ENCODE measurements at regions not wholly inside any gene's neighbourhood (a gene's known extent, or its start where the extent isn't known, plus 50 kb on each side); places are given as distances from the start of the nearest gene placed in this dataset.

DNA sequence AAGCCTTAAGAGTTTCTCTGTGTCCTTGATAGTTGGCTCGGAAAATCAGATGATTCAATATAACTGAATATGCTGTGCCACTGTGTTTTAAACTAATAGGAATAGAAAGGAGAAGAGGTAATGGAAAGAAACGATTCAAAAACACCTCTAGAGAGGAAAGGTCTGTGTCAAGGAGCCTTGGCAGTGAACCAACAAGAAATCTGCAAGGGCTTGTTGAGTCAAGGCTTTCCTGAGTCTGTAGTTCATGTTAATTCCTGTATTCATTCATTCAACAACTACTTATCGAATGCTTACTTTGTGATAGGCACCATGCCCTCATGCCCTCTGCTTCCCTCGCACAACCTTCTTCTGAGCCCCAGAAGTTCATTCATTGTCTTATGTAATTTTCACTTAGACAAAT, 336.0 kb downstream of the PDHA2 start:
- Mint-ChIP-seq H3K9me3 (no peaks in the 10 kb centered on the region), H3K27ac (no peak overlapping the region), H3K36me3 (ENCODE audit: low read depth) (no peaks in the 10 kb centered on the region), H3K27me3 (ENCODE audit: insufficient read depth) (no peaks in the 10 kb centered on the region), H3K4me1 (ENCODE audit: low read depth) (no peaks in the 10 kb centered on the region), H3K4me3 (no peak overlapping the region)
- DNase-seq (ENCODE audit: low spot score) = no peak
- intact Hi-C loops (cut with micrococcal nuclease) = no loop called here

DNA sequence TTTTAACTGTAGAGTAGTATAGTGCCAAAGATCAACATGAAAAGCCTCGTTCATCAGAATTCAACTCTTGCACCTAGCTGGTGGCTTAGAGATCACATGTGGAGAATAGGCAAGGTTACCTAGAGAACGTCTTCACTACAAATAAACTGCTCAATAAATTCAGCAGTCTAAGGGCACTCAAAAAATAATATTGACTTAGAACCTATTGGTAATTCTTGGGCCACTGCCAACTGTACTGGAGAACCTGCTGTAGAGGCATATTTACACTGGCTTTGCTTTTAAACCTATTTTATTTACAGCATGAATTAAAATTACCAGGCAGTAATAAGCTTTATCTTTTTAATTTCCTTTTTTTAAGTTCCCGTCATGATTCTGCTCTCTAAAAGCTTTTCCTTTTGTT, 343.7 kb downstream of the PDHA2 start:
- Mint-ChIP-seq H3K9me3 (no peaks in the 10 kb centered on the region), H3K4me3 (no peak overlapping the region), H3K36me3 (ENCODE audit: low read depth) (no peaks in the 10 kb centered on the region), H3K4me1 (ENCODE audit: low read depth) (no peaks in the 10 kb centered on the region), H3K27ac (no peak overlapping the region), H3K27me3 (ENCODE audit: insufficient read depth) (peaks cover 2% of the 10 kb centered on the region)
- intact Hi-C loops (cut with micrococcal nuclease) = no loop called here
- no peak for DNase-seq (ENCODE audit: low spot score)

DNA sequence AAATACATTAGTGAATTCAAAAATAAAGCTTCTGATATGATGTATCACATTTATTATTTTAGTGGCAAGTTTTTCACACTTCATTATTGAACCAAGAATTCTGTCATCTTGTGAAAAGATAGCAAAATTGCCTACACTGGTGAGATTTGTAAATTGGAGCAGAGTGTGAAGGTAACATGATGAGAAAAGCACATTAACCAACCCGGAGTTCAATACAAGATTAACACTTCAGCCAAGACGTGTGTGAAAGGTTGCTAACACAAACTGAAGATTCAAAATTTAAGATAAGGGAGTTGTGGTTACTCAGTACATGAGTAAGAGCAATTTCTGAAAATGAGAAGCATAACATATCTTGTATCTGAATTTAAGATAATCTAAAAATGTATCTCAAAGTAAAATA, 346.7 kb downstream of the PDHA2 start:
- Mint-ChIP-seq H3K4me3 (no peak overlapping the region), H3K27ac (no peak overlapping the region), H3K4me1 (ENCODE audit: low read depth) (no peaks in the 10 kb centered on the region), H3K9me3 (no peaks in the 10 kb centered on the region), H3K27me3 (ENCODE audit: insufficient read depth) (no peaks in the 10 kb centered on the region), H3K36me3 (ENCODE audit: low read depth) (no peaks in the 10 kb centered on the region)
- no peak for DNase-seq (ENCODE audit: low spot score)
- intact Hi-C loops (cut with micrococcal nuclease) = no loop called here

DNA sequence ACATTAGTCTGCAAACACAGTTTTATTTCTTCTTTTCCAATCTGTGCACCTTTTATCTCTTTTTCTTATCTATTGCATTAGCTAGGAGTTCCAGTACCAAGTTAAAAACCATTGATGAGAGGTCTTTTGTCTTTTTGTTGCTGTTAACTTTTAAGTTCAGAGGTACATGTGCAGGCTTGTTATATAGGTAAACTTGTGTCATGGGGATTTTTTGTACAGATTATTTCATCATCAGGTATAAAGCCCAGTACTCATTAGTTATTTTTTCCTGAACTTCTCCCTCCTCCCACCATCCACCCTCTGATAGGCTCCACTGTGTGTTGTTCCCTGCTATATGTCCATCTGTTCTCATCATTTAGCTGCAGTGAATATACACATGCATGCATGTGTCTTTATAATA, 349.9 kb downstream of the PDHA2 start:
- no peaks in the 10 kb centered on the region for H3K36me3 Mint-ChIP-seq (ENCODE audit: low read depth)

DNA sequence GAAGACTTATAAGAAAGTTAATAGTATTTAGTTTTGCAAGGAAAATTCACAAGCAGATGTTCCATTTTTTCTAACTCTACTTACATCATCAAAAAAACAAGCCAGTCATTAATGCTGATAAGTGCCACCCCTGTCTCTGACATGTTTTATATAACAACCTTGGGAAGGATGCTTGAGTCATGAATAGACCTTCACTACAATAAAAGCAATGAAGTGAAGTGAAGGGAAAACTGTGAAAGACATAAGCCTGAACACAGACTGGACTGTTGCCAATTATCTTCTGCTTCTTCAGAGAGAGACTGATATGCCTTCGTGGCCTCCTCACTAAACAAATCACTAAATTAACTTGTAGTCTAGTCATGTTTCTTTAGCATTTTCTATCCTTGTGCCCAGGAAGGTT, 353.2 kb downstream of the PDHA2 start:
- Mint-ChIP-seq H3K4me3 (no peak overlapping the region), H3K4me1 (ENCODE audit: low read depth) (no peaks in the 10 kb centered on the region), H3K27me3 (ENCODE audit: insufficient read depth) (no peaks in the 10 kb centered on the region), H3K27ac (no peak overlapping the region), H3K9me3 (peaks cover 3% of the 10 kb centered on the region), H3K36me3 (ENCODE audit: low read depth) (no peaks in the 10 kb centered on the region)
- intact Hi-C loops (cut with micrococcal nuclease) = no loop called here
- no peak for DNase-seq (ENCODE audit: low spot score)

More for the DNA sequence above, 349.9 kb downstream of the PDHA2 start:
- Mint-ChIP-seq H3K9me3 (no peaks in the 10 kb centered on the region), H3K27ac (no peak overlapping the region), H3K27me3 (ENCODE audit: insufficient read depth) (no peaks in the 10 kb centered on the region), H3K4me1 (ENCODE audit: low read depth) (no peaks in the 10 kb centered on the region), H3K4me3 (no peak overlapping the region)
- intact Hi-C loops (cut with micrococcal nuclease) = no loop called here
- no peak for DNase-seq (ENCODE audit: low spot score)

DNA sequence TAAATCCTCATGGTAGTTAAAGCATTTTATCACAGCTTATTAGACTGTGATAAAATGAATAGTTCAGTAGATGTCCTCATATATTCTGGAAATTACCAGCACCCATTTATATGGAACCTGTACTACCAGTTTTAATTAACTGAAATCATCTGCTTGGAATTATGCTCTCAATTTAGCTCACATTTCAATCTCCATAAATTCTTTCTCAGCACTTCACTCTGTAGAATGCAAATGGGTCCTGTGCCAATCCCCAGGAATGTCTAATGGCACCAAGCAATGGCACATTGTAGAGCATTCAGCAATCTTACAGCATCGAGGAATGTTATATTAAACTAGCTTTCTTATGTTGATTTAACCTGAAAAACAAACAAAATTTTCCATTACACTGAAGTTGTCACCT, 355.1 kb downstream of the PDHA2 start:
- intact Hi-C loops (cut with micrococcal nuclease) = no loop called here
- no peaks in the 10 kb centered on the region for H3K36me3 Mint-ChIP-seq (ENCODE audit: low read depth)
- no peaks in the 10 kb centered on the region for H3K4me1 Mint-ChIP-seq (ENCODE audit: low read depth)
- H3K27me3 Mint-ChIP-seq (ENCODE audit: insufficient read depth) = no peaks in the 10 kb centered on the region
- no peak for DNase-seq (ENCODE audit: low spot score)
- no peak overlapping the region for H3K27ac Mint-ChIP-seq
- H3K4me3 Mint-ChIP-seq = no peak overlapping the region
- H3K9me3 Mint-ChIP-seq = peaks cover 3% of the 10 kb centered on the region

DNA sequence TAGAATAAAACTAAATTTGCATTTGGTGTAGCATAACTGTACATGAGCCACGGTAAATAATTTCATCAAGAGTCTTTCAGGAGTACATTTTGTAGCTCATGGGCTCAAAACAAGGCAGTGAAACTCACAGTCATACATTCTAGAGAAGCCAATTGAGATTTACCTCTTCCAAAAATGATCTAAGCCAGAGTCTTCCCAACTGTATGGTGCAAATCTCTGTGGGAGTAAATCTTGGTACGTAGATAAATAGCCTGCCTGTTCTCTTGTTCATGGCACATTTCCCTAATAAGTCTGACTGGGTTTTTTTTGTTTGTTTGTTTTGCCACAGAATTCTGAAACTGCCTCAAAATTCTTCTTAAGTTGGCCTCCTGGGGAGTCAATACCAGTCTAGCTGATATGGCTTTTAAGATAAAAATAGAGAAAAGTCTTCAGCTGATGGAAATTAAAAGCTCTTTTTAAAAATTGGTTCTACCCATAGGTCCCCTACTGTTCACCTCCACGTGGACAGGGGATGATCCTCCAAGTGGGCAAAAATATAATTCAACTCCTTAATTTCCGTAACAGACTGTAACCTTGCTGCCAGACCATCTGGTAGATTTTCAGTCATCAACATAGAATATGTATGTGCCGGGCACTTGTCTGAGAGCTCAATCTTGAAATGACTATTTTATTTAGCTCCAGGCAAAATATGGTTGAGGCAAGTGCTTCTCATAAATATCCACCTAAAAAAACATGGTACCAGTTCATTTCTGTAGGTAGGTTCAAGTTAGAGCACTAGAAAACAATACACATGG, 365.4 kb downstream of the PDHA2 start:
- no peak for DNase-seq (ENCODE audit: low spot score)
- no peaks in the 10 kb centered on the region for H3K36me3 Mint-ChIP-seq (ENCODE audit: low read depth)
- intact Hi-C loops (cut with micrococcal nuclease) = no loop called here
- no peaks in the 10 kb centered on the region for H3K27me3 Mint-ChIP-seq (ENCODE audit: insufficient read depth)
- H3K27ac Mint-ChIP-seq = no peak overlapping the region
- no peaks in the 10 kb centered on the region for H3K4me1 Mint-ChIP-seq (ENCODE audit: low read depth)
- no peaks in the 10 kb centered on the region for H3K9me3 Mint-ChIP-seq
- H3K4me3 Mint-ChIP-seq = no peak overlapping the region

DNA sequence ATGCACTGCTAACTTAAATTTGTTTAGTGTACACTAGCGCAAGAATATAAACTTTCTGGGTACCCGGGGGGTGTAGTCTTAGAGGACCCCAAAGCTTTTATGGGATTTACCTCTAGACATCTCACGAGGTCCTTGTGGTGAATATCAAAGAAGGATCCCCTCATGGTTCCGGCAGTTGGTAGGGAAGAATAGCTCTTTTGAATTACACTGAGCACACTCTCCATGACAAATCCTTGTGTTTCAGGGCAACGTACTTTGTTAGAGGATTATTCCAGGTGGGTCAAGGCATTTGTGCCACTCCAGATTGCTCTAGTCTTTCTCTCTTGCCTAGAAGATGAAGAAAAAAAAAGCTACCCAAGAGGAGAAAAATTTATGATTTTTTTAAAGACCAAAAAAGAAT, 387.6 kb downstream of the PDHA2 start:
- H3K27ac Mint-ChIP-seq = no peak overlapping the region

DNA sequence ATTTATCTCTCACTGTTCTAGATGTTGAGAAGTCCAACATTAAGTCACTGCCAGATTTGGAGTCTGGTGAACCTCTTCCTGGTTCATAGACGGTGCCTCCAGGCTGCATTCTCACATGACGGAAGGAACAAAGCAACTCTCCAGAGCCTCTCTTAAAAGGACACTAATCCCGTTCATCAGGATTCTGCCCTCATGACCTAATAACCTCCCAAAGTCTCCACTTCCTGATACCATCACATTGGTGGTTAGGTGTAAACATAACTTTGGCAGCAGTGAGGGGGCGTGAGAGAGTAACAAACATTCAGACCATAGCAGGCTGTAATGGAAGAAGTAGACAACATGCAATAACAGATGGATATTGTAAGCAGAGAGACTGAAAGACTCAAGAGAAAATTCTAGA, 388.6 kb downstream of the PDHA2 start:
- Mint-ChIP-seq H3K9me3 (no peaks in the 10 kb centered on the region), H3K27me3 (ENCODE audit: insufficient read depth) (no peaks in the 10 kb centered on the region), H3K4me3 (no peak overlapping the region), H3K4me1 (ENCODE audit: low read depth) (no peaks in the 10 kb centered on the region), H3K36me3 (ENCODE audit: low read depth) (no peaks in the 10 kb centered on the region), H3K27ac (no peak overlapping the region)
- no peak for DNase-seq (ENCODE audit: low spot score)
- intact Hi-C loops (cut with micrococcal nuclease) = no loop called here

More for the DNA sequence above, 387.6 kb downstream of the PDHA2 start:
- H3K4me3 Mint-ChIP-seq = no peak overlapping the region
- H3K36me3 Mint-ChIP-seq (ENCODE audit: low read depth) = no peaks in the 10 kb centered on the region
- H3K4me1 Mint-ChIP-seq (ENCODE audit: low read depth) = no peaks in the 10 kb centered on the region
- no peaks in the 10 kb centered on the region for H3K9me3 Mint-ChIP-seq
- no peak for DNase-seq (ENCODE audit: low spot score)
- no peaks in the 10 kb centered on the region for H3K27me3 Mint-ChIP-seq (ENCODE audit: insufficient read depth)
- intact Hi-C loops (cut with micrococcal nuclease) = no loop called here

DNA sequence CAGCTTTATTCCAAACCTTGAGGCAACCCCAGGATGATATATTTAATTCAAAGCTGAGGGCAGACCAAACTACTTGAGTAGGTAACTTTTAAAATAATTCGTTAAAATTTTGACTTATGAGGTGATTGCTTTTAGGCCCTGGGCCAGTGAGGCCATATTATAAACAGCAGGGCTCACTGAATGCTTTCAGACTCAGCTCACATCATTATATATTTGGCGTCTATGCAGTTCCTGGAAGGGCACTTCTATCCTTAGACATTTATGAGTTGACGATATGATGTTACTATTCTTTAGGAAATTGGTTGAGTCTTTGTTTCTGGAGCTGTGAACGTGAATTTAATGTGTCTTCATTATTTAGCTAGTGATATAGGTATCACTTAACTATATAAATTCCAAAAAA, 400.1 kb downstream of the PDHA2 start:
- no peaks in the 10 kb centered on the region for H3K36me3 Mint-ChIP-seq (ENCODE audit: low read depth)
- H3K27ac Mint-ChIP-seq = no peak overlapping the region
- no peak for DNase-seq (ENCODE audit: low spot score)
- no peaks in the 10 kb centered on the region for H3K27me3 Mint-ChIP-seq (ENCODE audit: insufficient read depth)
- H3K9me3 Mint-ChIP-seq = no peaks in the 10 kb centered on the region
- H3K4me1 Mint-ChIP-seq (ENCODE audit: low read depth) = no peaks in the 10 kb centered on the region
- intact Hi-C loops (cut with micrococcal nuclease) = no loop called here
- H3K4me3 Mint-ChIP-seq = no peak overlapping the region

DNA sequence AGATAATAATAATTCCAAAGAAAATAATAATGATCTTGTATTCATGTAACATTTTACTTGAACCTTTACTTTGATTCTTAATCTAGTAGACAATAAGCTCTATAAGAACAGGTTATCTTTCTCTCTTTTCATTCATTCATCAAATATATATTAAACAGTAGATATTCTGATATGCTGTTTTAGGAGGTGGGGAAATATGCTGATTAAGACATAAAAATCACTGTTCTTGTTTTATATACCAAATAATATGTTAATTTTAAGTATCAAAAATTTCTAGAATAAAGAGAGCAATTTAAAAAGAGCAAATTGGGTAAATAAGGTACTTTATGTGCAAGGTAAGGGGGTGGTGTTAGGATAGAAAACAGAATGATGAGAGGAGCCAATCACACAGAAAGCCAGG, 401.9 kb downstream of the PDHA2 start:
- Mint-ChIP-seq H3K36me3 (ENCODE audit: low read depth) (no peaks in the 10 kb centered on the region), H3K9me3 (no peaks in the 10 kb centered on the region), H3K4me1 (ENCODE audit: low read depth) (no peaks in the 10 kb centered on the region), H3K4me3 (no peak overlapping the region), H3K27me3 (ENCODE audit: insufficient read depth) (no peaks in the 10 kb centered on the region), H3K27ac (no peak overlapping the region)
- no peak for DNase-seq (ENCODE audit: low spot score)
- intact Hi-C loops (cut with micrococcal nuclease) = no loop called here

DNA sequence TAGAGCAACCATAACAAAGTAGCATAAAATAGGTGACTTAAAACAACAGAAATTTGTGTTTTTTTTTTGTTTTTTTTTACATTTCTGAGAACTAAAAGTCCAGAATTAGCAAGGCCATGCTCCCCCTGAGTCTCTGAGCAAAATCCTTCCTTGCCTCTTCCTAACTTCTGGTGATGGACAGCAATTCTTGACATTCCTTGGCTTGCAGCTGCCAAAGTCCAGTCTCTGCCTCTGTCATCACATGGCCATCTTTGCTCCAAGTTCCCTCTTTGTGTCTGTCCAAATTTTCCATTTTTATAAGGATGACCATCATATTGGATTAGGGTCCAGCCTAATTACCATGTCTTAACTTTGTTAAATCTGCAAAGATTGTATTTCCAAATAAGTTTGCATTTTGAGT, 407.2 kb downstream of the PDHA2 start:
- Mint-ChIP-seq H3K27me3 (ENCODE audit: insufficient read depth) (no peaks in the 10 kb centered on the region), H3K36me3 (ENCODE audit: low read depth) (no peaks in the 10 kb centered on the region), H3K4me1 (ENCODE audit: low read depth) (no peaks in the 10 kb centered on the region), H3K27ac (no peak overlapping the region), H3K9me3 (no peaks in the 10 kb centered on the region), H3K4me3 (no peak overlapping the region)
- intact Hi-C loops (cut with micrococcal nuclease) = no loop called here
- DNase-seq (ENCODE audit: low spot score) = no peak

DNA sequence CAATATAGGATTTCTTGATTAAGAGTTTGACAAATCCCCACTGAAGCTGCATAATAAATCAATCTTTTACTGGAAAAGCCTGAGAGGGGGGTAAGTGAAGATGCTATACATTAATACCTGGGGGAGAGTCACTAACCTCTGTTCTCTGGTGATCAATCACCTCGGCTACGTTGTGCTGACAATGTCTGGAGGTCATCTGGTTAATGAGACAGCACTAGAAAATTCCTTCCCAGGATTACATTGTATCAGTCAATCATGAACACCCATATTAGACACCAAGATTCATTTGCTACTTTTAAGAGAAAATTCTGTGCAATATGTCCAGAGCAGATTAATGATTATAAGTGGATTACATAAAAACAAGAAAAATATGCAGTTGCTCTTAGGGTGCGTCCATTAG, 408.3 kb downstream of the PDHA2 start:
- H3K36me3 Mint-ChIP-seq (ENCODE audit: low read depth) = no peaks in the 10 kb centered on the region
- intact Hi-C loops (cut with micrococcal nuclease) = no loop called here

DNA sequence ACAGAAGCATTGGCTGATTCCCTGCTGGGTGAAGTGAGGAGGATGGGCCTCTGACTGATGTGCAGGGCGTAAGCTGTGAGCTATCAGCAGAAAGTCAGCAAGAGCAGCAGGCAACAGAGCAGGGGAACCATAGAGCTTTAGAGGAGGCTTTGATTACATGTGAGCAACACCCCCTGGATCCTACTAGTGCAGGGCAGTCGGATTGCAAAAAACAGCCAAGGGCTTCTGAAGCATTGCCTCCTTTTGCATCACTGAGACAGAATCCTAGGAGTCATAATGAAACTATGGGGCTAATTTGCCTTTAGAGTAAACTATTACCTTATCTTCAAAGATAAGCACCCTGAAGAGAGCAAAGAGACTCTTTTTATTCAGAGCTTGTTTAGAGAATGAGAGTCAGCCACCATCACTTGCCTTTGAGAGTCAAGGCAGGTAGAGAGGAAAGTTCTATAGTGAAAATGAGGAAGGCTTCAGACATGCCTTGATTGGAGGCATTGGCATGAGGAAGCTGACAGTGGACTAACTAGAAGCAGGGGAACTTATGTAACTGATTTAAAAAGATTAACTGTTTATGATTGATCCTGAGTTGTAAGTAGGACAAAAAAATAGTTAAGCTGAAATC, 420.3 kb downstream of the PDHA2 start:
- Mint-ChIP-seq H3K36me3 (ENCODE audit: low read depth) (no peaks in the 10 kb centered on the region), H3K27ac (no peak overlapping the region), H3K27me3 (ENCODE audit: insufficient read depth) (no peaks in the 10 kb centered on the region), H3K4me1 (ENCODE audit: low read depth) (no peaks in the 10 kb centered on the region), H3K9me3 (no peaks in the 10 kb centered on the region), H3K4me3 (no peak overlapping the region)
- no peak for DNase-seq (ENCODE audit: low spot score)
- intact Hi-C loops (cut with micrococcal nuclease) = no loop called here

More for the DNA sequence above, 408.3 kb downstream of the PDHA2 start:
- Mint-ChIP-seq H3K4me3 (no peak overlapping the region), H3K9me3 (no peaks in the 10 kb centered on the region), H3K27me3 (ENCODE audit: insufficient read depth) (no peaks in the 10 kb centered on the region), H3K27ac (no peak overlapping the region), H3K4me1 (ENCODE audit: low read depth) (no peaks in the 10 kb centered on the region)
- DNase-seq (ENCODE audit: low spot score) = no peak
